A673 (cell line): ENCODE measurements at regions not wholly inside any gene's neighbourhood (a gene's known extent, or its start where the extent isn't known, plus 50 kb on each side); places are given as distances from the start of the nearest gene placed in this dataset.

Source experiments
- BruUV-seq: library from RNA; stranded (reverse); fragments of 400-500 nt; replicated peaks from 2 replicates; lab custom pipeline; 2021; lab: Mats Ljungman, UMichigan
- CTCF ChIA-PET: fragments of 300-600 bp; sonication (Branson Sonifier 250); formaldehyde crosslinking; loops from one replicate; lab custom pipeline; 2022; ENCODE audit warnings: antibody characterized with exemption; lab: Charles Lee
- POLR2A ChIA-PET: fragments of 300-600 bp; sonication (Branson Sonifier 250); formaldehyde crosslinking; loops from one replicate; lab custom pipeline; 2022; ENCODE audit warnings: antibody characterized with exemption; ENCODE audit not compliant: low non-redundant PET; lab: Charles Lee
- DNase-seq: peaks from one replicate; pipeline ENCODE4 v3.0.0-alpha.2; 2015; ENCODE audit warnings: low spot score
- H3K27ac ChIP-seq: fragments of 200-600 bp; sonication (generic); 2 replicates; pipeline ENCODE4 v1.5.1; 2016; ENCODE audit warnings: mixed run types, low read depth, mild to moderate bottlenecking, mixed read lengths, antibody characterized with exemption, low read length; ENCODE audit not compliant: poor library complexity, severe bottlenecking
- H3K27me3 ChIP-seq: fragments of 200-600 bp; sonication (generic); replicated peaks from 2 replicates; pipeline ENCODE4 v1.6.1; 2017; ENCODE audit warnings: mixed run types, low read depth, mild to moderate bottlenecking, mixed read lengths, antibody characterized with exemption, low read length; ENCODE audit not compliant: insufficient read depth, poor library complexity
- H3K36me3 ChIP-seq: fragments of 200-600 bp; sonication (generic); 2 replicates; pipeline ENCODE4 v1.6.1; 2016; ENCODE audit warnings: mixed run types, mild to moderate bottlenecking, mixed read lengths, antibody characterized with exemption, low read length; ENCODE audit not compliant: insufficient read depth, poor library complexity, severe bottlenecking
- H3K4me1 ChIP-seq: fragments of 200-600 bp; sonication (generic); 2 replicates; pipeline ENCODE4 v1.6.1; 2017; ENCODE audit warnings: mixed run types, mild to moderate bottlenecking, mixed read lengths, antibody characterized with exemption, low read length; ENCODE audit not compliant: insufficient read depth, poor library complexity, severe bottlenecking
- H3K4me3 ChIP-seq: fragments of 200-600 bp; sonication (generic); 2 replicates; pipeline ENCODE4 v1.5.1; 2016; ENCODE audit warnings: low read depth, mixed run types, mild to moderate bottlenecking, mixed read lengths, low read length; ENCODE audit not compliant: poor library complexity, severe bottlenecking
- H3K9me3 ChIP-seq: fragments of 200-600 bp; sonication (generic); 2 replicates; pipeline ENCODE4 v1.6.1; 2016; ENCODE audit warnings: mixed run types, low read depth, mild to moderate bottlenecking, mixed read lengths, antibody characterized with exemption, low read length; ENCODE audit not compliant: poor library complexity, severe bottlenecking
- CTCF ChIP-seq: fragments of 300-800, 200-600 bp; sonication (generic); conservative IDR thresholded peaks from 2 replicates; pipeline ENCODE4 v1.5.1; 2017; ENCODE audit warnings: low read depth, mild to moderate bottlenecking, antibody characterized with exemption, low read length, moderate library complexity, mixed read lengths
- EZH2 ChIP-seq: fragments of 200-600 bp; sonication (generic); IDR thresholded peaks from 2 replicates; pipeline ENCODE4 v1.6.1; 2017; ENCODE audit warnings: borderline replicate concordance, low read depth, mild to moderate bottlenecking, mixed read lengths, antibody characterized with exemption, low read length; ENCODE audit not compliant: poor library complexity, severe bottlenecking
- intact Hi-C: fragments of 100-400 bp; cut with micrococcal nuclease; formaldehyde crosslinking; loops from one replicate; pipeline ENCODE4 v1.10.0; 2022; ENCODE audit not compliant: unreplicated experiment

GRCh38 chr2:235149736-235150135, 197.9 kb downstream of the SH3BP4 start:
- intact Hi-C loops = no loop called here
- ChIA-PET CTCF (no interaction called here), POLR2A (no interaction called here)
- TF ChIP-seq CTCF = no peak
- Histone ChIP-seq H3K27ac (no peak overlapping the region), H3K36me3 (no peaks in the 10 kb centered on the region), H3K4me3 (no peak overlapping the region), H3K4me1 (peaks cover 7% of the 10 kb centered on the region), H3K9me3 (no peaks in the 10 kb centered on the region), H3K27me3 (no peaks in the 10 kb centered on the region)
- DNase-seq = no peak
- BruUV-seq = no TSS peak

GRCh38 chr2:235151152-235151551, 199.3 kb downstream of the SH3BP4 start:
- H3K27me3 ChIP-seq = no peaks in the 10 kb centered on the region
- DNase-seq = no peak
- no peaks in the 10 kb centered on the region for H3K36me3 ChIP-seq
- intact Hi-C loops = no loop called here
- H3K4me3 ChIP-seq = no peak overlapping the region
- ChIA-PET POLR2A (no interaction called here), CTCF (no interaction called here)
- H3K27ac ChIP-seq = no peak overlapping the region
- peaks cover 2% of the 10 kb centered on the region for H3K4me1 ChIP-seq
- no TSS peak for BruUV-seq
- no peak for TF ChIP-seq CTCF
- TF ChIP-seq EZH2 = no peak
- no peaks in the 10 kb centered on the region for H3K9me3 ChIP-seq

GRCh38 chr2:235155163-235155562, 203.3 kb downstream of the SH3BP4 start:
- H3K9me3 ChIP-seq = no peaks in the 10 kb centered on the region
- intact Hi-C loops = no loop called here
- H3K4me1 ChIP-seq = no peaks in the 10 kb centered on the region
- DNase-seq = no peak
- CTCF ChIA-PET = no interaction called here
- POLR2A ChIA-PET = no interaction called here
- H3K36me3 ChIP-seq = no peaks in the 10 kb centered on the region
- TF ChIP-seq CTCF (no peak), EZH2 (no peak)
- no TSS peak for BruUV-seq
- no peak overlapping the region for H3K4me3 ChIP-seq
- no peaks in the 10 kb centered on the region for H3K27me3 ChIP-seq
- H3K27ac ChIP-seq = no peak overlapping the region
